HG03442 (cell line): ENCODE measurements at regions not wholly inside any gene's neighbourhood (a gene's known extent, or its start where the extent isn't known, plus 50 kb on each side); places are given as distances from the start of the nearest gene placed in this dataset.
"Not testable (repeated sequence)": the region's sequence is repeated elsewhere in the genome, so short reads cannot be mapped to it uniquely, and the experiment has no call there.

ENCODE experiments used
- ATAC-seq: cut with Tn5 transposase; IDR thresholded peaks from one replicate; pipeline ENCODE4 v1.9.1; 2021; ENCODE audit warnings: mild to moderate bottlenecking, moderate library complexity; ENCODE audit not compliant: unreplicated experiment

GRCh38 chr21:13827201-13827600 is 217.6 kb downstream of the POTED start:
- ATAC-seq: no peak

GRCh38 chr21:13826511-13826910 is 216.9 kb downstream of the POTED start:
- ATAC-seq: not testable (repeated sequence)

DNA sequence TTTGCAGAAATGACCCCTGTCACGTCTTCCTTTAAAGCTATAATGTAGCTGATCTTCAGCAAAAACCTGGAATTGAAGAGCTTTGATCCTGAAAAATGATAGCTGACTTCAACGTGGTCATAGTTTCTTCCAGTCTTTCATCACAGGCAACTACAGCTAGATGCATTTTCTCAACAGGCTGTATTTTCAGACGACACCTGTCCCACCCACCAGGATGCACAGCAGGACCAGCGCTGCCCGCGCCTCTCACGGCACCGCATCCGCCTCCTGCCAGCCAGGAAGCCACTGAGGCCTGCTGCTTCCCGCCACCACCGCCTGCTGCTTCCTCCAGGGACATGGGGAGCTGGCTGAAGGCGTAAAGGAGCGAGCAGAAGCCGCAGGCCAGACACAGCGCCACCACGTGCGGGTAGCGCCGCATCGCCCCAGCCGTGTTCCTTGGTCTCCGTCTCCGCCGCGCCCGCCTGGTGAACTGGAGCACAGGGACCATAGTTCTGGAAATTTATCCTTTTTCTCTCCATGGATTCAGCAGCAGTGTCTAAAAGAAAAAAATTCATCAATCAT is 215.7 kb downstream of the POTED start:
- not testable (repeated sequence) for ATAC-seq

GRCh38 chr21:13820286-13820685 is 210.7 kb downstream of the POTED start:
- not testable (repeated sequence) for ATAC-seq

- ATAC-seq: not testable (repeated sequence)
Observed at GRCh38 chr21:13812191-13812590, 202.6 kb downstream of the POTED start.

GRCh38 chr21:13810559-13810958 is 201.0 kb downstream of the POTED start:
- ATAC-seq: not testable (repeated sequence)

GRCh38 chr21:13806444-13806843 is 196.9 kb downstream of the POTED start:
- ATAC-seq: not testable (repeated sequence)

DNA sequence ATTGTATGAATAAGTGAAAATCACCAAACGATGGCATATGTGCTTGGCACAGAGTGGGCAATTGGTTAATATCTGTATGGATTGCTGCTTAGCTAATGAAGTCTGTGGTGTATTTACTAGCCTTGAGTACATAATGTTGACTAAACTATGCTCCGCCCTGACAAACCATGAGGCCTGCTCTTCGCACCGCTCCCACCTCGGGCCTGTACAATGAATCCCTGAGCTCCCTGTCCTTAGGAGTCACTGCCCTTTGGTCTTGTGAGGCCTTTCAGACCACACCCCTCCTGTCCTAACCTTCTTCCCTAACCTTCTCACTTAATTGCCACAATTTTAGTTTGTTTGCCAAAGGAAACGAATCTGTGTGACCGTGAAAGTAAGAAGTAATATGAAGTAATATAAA is 193.2 kb downstream of the POTED start:
- ATAC-seq: not testable (repeated sequence)
